Activated T-helper 1 cell treated with anti-CD3 and anti-CD28 coated beads, Interleukin-2, amount 50 U/mL, for 16 hours (primary cell): ENCODE measurements at regions not wholly inside any gene's neighbourhood (a gene's known extent, or its start where the extent isn't known, plus 50 kb on each side); places are given as distances from the start of the nearest gene placed in this dataset.

Source experiments
- DNase-seq, 2 donors: peaks; one replicate each; pipeline ENCODE4 v3.0.0-alpha.2; 2020; ENCODE audit warnings: low read depth in 1 of 2, low spot score in 1 of 2

DNA sequence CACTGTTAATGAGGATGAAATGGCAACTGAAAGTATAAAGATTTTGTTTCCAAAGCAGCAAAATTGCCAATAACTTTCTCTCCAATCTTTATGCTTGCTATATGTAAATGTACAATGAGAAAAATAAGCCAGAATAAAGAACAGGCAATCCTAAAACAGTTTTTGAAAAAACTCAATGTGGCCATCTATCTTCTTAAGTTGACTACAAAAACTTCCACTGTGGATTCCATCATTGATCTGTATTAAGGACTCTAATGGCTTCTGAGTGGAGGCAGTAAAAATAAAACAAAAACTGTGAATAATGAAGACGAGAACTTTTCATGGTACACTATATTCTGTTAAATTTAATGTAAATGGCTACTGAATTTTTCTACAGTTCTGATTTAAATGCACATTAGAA lies 382.9 kb downstream of the TMEM232 start:
- no peak for DNase-seq

GRCh38 chr5:110345623-110346022 lies 380.8 kb downstream of the TMEM232 start:
- no peak for DNase-seq

DNA sequence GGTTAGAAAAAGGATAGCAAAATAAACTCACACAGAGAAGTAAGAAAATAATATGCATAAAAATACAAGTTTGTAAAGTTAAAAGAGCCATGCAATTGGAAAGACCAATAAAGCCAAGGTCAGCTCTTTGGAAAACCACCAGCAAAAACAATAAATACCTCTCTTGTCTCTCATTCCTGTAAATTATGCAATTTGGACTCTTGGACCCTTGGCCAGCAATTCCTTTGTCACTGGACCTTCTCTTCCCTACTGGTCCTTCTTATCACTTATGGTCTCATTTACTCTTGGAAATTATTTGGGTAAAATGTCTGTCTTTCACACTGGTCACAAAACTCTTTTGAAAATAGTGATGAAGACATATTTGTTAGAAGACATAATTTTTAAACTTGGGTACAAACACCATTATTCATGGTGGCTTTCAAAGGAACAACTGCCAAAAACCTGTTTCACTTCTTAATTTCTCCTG lies 379.5 kb downstream of the TMEM232 start:
- DNase-seq, result no peak

DNA sequence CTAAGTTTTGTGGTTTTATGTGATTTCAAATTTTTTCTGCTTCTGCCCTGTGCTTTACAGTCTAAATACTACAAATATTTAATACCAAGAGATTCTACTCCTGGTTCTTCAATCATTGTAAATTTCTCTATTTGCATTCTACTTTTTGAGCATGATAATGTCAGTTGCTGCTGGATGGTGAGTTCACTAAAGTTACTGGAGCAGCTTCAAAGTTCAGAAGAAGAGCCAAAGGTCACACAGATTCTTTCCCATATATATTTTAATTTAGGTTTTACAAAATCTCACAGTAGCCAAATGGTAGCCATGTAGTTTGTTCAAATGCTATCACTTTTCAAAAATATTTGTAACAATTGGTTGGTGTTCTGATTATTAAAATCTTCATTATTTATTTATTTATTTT lies 378.7 kb downstream of the TMEM232 start:
- DNase-seq, result no peak

GRCh38 chr5:110351430-110351829 lies 375.0 kb downstream of the TMEM232 start:
- DNase-seq, result no peak

DNA sequence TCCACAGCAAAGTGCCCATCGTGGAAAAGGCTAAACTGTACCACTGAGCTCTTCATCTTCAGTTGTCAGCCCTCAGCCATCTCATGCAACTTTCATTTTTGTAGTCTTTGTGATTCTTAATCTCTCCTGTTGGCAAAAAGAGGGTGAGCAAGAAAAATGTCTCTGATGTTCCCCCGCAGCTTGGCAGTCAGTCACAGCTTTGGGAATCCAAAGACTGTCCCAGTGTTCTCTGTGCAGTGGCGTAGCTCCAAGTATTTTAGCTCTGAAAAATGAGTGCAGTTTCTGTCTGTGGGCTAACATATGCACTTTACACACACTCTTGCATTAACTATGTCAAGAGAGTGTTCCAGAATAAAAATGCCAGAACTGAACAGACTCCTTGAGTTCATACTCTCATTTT lies 372.2 kb downstream of the TMEM232 start:
- DNase-seq, result no peak

- DNase-seq, result no peak
Observed at GRCh38 chr5:110354915-110355644, 371.4 kb downstream of the TMEM232 start.

DNA sequence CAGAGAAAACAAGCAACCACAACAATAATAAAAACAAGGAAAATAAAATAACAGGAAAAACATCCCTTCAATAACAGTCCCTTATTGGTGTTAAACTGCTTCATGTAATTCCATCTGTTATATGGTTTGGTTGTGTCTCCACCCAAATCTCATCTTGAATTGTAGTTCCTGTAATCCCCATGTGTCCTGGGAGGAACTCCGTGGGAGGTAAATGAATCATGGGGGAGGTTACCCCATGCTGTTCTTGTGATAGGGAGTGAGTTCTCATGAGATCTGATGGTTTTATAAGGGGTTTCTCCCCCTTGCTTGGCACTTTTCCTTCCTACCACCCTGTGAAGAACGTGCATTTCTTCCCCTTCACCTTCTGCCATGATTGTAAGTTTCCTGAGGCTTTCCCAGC lies 369.8 kb downstream of the TMEM232 start:
- DNase-seq, result no peak

DNA sequence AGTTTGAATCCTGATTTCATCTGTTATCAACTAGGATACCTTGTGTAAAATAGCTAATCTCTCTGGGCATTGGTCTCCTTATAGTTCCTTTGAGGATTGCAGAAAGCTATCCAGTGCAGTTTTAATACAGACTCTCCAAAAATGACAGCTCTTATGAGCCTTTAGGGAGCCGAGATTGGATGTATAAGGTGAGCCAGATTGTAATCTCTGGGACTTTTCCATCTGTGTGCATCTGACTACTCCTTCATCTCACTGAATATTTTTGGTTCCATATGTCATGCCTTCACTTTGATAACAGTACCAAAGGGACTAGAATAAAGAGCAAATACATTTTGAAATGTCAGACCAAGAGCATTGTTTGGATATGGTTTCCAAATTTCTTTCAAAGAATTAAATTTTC lies 367.2 kb downstream of the TMEM232 start:
- DNase-seq, result no peak

- DNase-seq, result no peak
Observed at GRCh38 chr5:110361471-110361870, 365.0 kb downstream of the TMEM232 start.

GRCh38 chr5:110362261-110362660 lies 364.2 kb downstream of the TMEM232 start:
- DNase-seq, result no peak

DNA sequence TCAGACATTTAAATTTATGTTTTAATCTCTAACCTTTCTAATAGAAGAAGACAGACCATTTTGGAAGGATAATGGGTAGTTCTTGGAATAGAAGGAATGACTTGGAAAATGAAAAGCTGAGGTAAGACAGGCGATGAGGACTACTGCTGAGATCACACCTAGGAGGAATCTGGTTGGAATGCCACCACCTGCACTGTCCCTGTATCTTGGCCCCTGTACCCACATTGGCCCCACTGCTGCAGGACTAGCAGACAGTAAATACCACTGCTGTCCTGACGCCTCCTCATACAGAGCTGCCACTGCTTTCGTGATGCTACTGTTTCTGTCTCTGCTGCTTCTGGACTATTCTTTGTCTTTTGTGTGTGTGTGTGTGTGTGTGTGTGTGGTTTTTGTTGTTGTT lies 359.8 kb downstream of the TMEM232 start:
- DNase-seq, result no peak
